GM21447 (cell line): ENCODE measurements at regions not wholly inside any gene's neighbourhood (a gene's known extent, or its start where the extent isn't known, plus 50 kb on each side); places are given as distances from the start of the nearest gene placed in this dataset.

Source experiments
- ATAC-seq: cut with Tn5 transposase; IDR thresholded peaks from one replicate; pipeline ENCODE4 v1.9.1; 2021; ENCODE audit not compliant: unreplicated experiment

DNA sequence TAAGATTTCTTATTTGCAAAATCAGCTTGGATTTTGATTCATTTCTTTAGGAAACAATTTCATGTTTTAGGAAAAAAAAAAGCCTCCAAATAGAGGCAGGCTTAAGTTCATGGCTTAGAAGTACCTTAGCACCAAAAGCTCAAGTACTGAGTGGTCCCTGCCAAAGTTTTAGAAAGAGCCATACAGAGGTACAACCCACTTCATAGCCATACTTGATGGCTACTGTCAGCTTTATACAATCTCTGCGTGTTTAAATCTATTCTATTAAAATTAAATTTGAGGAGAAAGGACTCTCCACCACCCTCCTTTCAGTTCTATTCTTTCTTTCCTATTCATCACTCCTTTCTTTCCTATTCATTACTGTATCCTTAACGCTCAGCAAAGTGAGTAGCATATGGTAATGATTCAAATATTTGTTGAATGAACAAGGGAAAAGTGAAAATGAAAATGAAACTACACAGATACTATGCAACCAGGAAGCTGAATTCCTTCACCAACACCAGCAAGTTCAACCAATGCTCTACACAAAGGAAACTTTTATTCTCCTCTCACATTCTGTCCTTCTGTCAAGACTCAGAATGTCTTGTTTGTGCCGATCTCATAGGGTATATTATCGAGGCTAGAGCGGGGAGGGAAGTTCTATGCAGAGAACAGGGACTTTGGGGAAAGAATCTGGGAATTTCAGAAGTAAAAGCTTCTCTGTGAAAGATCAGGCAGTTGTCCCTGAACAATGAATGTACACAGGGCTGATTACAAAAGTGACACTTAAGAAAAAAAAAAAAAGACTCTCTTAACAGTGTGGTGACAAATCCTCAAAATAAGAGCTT lies 138.6 kb upstream of the SPEF2 start:
- peak; percentile 69 for ATAC-seq

DNA sequence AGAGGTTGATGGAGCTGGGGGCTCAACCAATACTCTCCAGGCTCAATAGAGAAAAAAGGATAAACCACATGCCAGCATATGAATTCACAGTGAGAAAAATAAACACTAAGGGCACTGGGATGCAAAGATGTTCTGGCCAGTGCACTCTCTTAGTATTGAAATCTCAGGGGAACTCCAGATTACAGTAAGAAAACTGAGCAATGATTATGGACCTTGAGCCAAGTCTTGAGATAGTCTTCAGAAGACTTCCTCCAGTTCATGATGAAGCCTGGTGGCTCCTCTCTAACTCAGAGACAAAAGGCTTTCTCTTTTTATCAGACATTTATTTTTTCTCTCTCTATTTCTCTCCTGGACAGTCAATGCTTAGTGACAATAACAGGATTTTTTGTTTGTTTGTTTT lies 139.8 kb upstream of the SPEF2 start:
- ATAC-seq = no peak

DNA sequence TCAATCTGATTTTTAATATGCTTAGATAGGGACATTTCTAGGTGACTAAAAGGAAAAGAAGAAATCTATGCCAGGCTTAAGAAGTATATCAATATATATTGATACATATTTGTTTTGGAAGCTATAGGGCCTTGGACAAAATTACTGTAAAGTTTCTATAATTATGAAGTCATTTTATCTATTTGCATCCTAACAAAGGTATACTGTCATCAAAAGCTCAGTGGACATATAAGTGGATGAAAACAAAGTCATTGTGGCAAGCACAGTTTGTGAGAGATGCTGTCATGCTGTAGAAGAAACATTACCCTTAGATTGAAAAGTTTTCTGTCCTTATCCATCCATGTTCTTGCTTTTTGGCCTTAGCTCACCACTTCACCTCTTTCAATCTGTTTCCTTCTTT lies 140.3 kb upstream of the SPEF2 start:
- ATAC-seq = no peak

DNA sequence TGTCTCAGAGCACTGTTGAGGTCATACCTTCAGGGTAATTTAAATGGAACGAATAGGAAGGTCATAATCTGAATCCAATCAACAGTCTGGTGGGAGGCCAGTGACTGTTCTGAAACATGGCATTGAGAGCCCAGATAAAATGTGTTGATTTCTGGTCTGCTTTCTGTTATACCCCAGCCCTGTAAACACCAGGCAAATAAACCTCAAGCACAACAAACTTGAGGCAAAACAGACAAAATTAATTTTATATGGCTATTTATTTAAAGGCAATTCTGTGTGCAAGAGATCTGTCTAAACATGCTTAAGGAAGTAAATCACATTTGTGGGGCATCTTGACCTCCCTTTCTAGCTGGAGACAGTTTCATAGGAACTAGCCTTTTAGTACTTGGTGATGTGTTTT lies 140.9 kb upstream of the SPEF2 start:
- ATAC-seq = no peak

DNA sequence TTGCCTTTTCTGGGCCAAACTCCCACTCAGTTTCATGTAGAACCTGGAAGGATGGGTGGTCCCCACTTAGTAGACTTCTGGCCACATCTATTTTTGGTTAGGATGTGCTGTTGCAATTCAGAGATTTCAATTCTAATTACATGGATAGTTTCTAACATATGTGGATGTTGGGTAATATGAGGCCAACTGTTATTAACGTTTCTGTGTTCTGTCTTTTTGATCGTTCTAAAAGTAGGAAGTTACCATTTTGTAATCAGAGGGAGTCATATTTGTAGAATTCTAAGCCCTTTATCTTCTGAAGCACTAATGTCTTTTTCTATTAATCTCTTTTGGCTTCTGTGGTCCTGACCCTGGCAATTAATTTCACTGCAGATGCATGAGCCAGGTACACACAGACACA lies 141.6 kb upstream of the SPEF2 start:
- ATAC-seq = no peak

DNA sequence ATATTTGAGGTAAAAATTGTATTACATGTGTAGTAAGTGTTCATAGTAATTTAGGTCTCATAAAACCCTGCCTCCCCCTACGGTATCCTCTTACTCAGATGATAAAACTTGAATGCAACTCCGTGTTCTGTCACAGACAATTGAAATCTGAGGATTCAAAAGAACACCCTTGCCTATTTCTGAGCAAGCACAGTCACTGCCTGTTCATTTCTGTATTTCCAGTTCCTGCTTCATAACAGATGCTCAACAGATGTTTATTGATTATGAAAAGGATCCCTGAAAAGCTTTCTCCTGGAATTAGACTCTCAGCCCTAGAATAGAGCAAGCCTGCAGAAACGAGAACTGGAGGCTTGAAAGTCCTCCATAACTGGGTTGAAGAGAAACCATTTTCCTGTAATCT lies 144.1 kb upstream of the SPEF2 start:
- ATAC-seq = no peak

DNA sequence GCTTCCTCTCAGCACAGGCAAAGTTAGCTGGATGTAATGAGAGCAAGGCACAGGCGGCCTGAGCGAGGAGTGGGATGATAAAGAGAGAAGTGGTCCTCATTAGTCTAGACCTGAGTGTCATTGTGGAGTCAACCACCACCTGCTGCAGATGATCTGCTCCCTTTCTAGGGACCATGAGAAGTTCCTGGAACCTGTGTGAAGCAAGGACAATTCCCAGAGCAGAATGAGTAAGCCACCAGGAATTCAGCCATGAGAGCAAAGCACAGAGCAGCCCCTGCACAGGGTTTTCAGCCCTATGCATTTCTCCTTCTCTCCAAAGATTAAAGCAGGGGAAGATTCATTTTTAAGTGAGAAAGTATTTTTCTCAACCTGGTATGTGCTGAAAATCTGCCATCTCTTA lies 146.8 kb upstream of the SPEF2 start:
- ATAC-seq = no peak

DNA sequence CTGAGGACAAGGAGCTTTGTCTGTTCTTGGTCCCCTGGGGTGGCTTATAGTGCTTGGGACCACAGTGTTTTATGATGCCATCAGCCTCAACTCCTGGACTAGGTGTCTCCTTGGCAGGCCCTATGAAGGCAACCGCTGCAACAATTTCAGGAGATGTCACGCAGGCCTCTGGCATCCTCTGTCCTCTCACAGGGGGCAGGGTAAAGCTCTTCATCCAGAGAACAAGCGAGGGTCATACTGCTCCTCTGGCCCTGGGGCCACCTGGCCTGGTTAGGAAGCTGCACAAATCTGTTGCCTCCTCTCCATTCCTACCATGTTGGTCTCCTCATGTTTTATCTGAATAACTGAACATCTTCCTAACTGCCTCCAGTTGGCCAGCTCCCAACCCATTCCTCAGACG lies 148.9 kb upstream of the SPEF2 start:
- ATAC-seq = no peak

DNA sequence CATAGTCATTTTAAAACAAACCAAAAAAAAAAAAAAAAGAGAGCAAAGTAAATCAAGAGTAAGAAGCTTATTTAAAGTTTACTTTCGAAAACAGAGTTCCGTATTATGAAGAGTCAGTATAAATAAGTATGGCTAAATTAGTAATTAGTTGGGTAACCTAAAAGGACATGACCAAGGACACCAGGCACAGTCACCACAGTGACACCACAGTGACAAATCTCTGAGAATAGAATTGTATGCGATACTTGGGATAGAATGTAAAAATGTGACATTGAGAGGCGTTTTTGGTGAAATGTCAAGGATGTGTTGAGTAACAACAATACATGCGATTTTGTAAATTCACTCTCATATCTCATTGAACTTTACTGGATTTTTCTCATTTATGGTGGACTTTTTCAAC lies 150.9 kb upstream of the SPEF2 start:
- ATAC-seq = no peak

DNA sequence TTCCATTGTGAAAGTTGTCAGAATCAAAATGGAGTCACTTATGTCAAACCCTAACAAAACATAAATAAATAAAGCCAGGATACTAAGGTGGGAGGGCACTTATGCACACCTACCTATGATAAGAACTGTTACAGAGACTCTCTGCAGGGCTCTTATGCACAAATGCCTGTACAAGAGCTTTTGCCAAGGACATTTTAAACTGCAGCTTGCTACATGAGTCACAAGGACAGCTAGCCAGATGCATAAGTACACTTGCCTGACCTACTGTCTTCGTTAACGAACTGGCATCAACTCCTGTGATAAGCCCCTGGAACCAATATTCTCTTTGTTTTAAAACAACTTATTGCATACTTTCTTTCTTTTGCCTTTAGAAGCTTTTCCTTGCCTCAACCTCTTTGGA lies 152.9 kb upstream of the SPEF2 start:
- ATAC-seq = no peak

DNA sequence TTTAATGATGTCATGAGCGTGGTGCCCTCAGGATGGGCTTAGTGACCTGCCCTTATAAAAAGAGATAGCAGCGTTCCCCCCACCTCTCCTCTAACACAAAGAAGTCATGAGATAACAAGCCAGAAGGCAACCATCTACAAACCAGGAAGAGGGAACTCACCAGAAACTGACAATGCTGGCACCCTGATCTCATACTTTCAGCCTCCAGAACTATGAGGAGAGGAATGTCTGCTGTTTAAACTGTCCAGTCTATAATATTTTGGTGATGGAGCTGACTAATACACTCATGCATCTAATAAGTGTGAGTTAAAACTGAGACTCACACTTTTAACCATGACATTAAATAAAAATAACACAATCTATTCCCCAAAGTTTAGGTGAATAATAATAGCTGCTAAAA lies 156.1 kb upstream of the SPEF2 start:
- ATAC-seq = no peak

DNA sequence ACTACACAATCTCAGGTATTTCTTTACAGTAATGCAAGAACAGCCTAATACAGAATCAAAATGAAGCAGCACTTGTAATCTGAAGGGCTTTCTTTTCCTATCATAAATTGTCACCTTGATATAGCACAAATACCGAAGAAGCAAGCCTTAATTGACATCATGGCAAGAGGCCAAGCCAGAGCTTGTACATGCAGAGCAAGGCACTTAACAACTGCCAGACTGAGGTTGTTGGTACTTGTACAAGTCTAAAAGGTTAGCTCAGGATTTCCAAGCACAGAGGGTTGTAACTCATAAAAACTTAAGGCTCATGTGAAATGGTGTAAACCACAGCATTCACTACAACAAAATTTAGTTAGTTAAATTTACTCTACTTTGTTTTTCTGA lies 158.8 kb upstream of the SPEF2 start:
- no peak for ATAC-seq

DNA sequence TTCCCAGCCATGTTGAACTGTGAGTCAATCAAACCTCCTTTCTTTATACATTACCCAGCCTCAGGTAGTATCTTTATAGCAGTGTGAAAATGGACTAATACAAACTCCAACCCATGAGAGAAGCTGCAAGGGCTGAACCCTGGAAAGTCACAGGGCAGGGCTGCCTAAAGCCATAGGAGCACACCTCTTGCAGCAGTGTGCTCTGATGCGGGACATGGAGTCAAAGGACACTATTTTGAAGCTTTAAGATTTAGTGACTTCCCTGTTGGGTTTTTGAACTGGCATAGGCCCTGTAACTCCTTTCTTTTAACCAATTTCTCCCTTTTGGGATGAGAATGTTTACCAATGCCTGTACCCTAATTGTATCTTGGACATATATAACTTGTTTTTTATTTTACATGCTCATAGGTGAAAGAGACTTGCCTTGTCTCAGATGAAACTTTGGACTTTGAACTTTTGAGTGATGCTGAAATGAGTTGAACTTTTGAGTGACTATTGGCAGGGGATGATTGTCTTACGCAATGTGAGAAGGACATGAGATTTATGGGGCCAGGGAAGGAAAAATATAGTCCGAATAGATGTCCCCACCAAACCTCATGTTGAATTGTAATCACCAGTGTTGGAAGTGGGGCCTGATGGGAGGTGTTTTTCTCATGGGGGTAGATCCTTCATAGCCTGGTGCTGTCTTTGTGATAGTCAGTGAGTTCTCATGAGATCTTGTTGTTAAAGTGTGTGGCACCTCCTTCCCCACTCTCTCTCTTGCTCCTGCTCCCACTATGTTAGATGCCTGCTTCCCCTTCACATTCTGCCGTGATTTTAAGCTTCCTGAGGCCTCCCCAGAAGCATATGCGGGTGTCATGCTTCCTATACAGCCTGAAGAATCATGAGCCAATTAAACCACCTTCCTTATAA lies 159.5 kb upstream of the SPEF2 start:
- ATAC-seq = no peak

DNA sequence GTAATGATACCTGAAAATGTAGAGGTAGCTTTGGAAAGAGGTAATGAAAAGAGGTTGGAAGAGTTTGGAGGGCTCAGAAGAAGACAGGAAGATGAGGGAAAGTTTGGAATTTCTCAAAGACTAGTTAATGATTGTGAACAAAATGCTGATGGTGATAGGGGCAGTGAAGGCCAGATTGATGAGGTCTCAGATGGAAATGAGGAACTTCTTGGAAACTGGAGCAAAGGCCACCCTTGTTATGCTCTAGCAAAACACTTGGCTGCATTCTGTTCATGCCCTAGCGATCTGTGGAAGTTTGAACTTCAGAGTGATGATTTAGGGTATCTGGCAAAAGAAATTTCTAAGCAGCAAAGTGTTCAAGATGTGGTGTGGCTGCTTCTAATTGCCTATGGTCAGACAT lies 161.2 kb upstream of the SPEF2 start:
- no peak for ATAC-seq

DNA sequence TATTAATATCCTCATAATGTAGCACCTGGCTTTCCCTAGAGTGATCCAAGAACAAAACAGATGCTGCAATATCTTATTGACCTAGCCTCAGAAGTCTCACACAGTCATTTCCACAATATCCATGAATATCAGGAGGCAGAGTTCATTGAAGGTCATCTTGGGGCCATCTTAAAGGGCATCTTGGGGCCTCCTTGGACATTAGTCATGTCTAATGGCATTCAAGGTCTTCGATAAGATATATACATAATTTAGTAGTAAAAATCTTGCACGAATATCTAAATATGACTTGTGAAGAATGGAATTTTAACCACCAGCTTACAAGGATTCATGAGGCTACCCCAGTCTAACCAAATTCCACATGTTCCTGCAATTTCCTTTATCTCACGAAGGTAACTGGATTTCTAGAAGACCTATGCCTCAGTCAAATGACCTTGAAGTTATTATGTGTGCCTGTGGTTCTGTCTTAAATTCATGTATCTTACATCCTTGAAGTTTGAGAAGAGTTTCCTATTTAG lies 163.6 kb upstream of the SPEF2 start:
- ATAC-seq = no peak

DNA sequence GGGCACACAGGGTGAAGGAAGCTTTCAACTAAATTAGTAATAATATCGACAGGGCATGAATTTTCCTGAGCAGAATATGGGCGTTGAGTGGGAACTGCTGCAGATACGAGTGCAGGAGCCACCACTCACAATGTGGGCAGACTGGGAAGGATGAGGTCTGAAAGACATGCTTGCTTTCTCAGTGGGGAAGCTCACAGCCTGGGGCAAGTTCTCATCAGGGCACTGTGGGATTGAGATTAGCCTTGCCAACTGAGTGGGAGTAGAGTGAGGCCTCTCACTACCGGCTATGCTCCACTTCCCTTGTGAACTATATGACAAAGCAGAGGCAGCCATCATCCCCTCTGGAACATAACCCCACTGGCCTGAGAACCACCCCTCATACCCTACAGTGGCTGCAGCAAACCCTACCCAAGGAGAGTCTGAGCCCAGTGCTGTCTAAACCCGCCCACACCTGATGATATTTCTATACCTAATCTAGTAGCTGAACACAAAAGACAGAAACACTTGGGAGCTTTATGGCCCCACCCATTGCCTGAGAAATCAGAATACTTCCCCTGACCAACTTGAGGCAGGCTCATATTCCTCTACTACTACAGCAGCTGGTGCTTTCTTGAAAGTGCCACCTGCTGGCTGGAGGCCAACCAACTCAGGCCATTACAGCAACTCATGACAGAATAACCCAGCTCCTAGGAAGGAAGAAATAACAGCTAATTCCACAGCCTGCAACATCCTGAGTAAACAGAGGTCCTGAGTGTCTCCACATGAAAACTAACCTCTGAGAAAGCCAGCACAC lies 173.7 kb upstream of the SPEF2 start:
- ATAC-seq = no peak

DNA sequence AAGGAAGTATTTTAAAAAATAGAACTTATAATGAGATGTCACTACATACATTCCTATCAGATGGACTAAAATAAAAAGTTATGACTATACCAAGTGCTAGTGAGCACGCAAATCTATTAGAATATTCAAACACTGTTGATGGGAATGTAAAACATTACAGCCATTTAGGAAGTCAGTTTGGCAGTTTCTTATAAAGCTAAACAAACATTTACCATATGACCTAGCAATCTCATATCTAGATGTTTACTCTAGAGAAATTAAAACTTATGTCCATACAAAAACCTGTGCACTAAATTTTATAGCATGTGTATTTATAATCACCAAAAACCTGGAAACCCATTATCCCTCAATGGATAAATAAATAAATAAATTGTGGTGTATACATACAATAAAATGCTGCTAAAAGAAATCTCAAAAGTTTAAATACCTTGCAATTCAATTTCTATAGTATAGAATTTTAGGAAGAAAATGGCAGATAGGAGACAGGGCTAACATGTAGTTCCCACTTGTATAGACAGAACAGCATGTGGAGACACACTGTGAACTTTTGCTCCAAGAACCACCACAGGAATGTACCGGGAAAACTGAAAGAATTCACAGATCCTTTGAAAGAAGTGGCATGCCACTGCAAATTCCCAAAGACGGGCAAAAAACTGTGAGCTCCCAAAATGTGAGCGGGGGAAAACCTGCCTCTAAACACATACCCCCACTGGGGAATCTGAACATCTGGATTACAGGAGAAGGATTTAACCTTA lies 174.6 kb upstream of the SPEF2 start:
- ATAC-seq = no peak

DNA sequence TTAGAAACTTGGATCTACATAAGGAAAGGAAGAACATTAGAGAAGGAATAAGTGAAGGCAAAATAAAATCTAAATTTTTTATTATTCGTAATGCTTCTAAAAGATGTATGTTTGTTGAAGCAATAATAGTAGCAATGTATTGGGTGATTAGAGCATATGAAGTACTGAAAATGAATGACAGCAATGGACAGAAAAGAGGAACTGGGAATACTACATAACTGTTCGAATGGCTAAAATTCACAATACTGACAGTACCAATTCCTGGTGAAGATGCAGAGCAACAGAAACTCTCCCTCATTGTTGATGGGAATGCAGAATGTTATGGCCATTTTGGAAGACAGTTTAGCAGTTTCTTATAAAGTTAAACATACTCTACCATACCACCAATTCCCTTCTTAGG lies 177.3 kb upstream of the SPEF2 start:
- ATAC-seq = no peak

DNA sequence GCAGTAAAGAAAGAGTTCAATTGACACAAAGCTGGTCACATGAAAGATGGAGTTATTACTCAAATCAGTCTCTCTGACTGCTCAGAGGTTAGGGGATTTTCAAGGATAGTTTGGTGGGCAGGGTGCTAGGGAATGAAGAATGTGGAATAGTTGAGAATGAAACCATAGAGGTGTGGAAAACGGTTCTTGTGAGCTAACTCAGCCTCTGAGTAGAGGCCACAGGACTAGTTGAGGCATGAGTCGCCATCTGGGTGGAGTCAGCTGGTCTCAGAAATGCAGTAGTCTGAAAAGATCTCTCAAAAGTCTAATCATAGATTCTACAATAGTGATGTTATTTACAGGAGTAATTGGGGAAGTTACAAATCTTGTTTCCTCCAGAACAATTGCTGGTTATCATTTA lies 178.9 kb upstream of the SPEF2 start:
- no peak for ATAC-seq

DNA sequence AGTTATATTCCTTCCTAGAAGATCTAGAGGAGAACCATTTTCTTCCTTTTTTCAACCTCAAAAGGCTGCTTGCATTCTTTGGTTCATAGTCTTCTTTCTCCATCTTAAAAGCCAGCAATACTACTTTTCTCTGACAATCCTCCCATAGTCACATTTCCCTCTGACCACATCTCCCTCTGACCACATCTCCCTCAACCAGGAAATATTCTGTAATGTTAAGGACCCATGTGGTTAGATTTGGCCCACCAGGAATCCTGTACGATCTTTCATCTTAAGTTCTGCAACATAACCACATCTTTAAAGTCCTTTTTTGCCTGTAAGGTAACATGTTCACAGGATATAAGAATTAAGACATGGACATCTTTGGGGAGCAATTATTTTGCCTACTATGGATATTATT lies 179.4 kb upstream of the SPEF2 start:
- ATAC-seq = no peak
